Smooth muscle cell of the brain vasculature (primary cell): ENCODE measurements at regions not wholly inside any gene's neighbourhood (a gene's known extent, or its start where the extent isn't known, plus 50 kb on each side); places are given as distances from the start of the nearest gene placed in this dataset.

Experiments used
- DNase-seq: peaks from one replicate; pipeline ENCODE4 v3.0.0-alpha.2; 2012; ENCODE audit warnings: low read depth, low spot score

GRCh38 chr14:40576880-40577478 is 1029.7 kb upstream of the LRFN5 start:
- no peak for DNase-seq

- no peak for DNase-seq
Measured at GRCh38 chr14:40574780-40575179, 1031.9 kb upstream of the LRFN5 start.

GRCh38 chr14:40525314-40525713 is 1081.4 kb upstream of the LRFN5 start:
- DNase-seq, result no peak

GRCh38 chr14:40523123-40523522 is 1083.6 kb upstream of the LRFN5 start:
- no peak for DNase-seq

- no peak for DNase-seq
Measured at GRCh38 chr14:40494483-40494882, 1062.2 kb upstream of the FBXO33 start.

GRCh38 chr14:40487824-40488223 is 1055.6 kb upstream of the FBXO33 start:
- DNase-seq, result no peak

GRCh38 chr14:40485688-40486087 is 1053.5 kb upstream of the FBXO33 start:
- no peak for DNase-seq

- no peak for DNase-seq
Measured at GRCh38 chr14:40476005-40476404, 1043.8 kb upstream of the FBXO33 start.

GRCh38 chr14:40467969-40468368 is 1035.7 kb upstream of the FBXO33 start:
- no peak for DNase-seq

- DNase-seq, result no peak
Measured at GRCh38 chr14:40464531-40464930, 1032.3 kb upstream of the FBXO33 start.

GRCh38 chr14:40463886-40464285 is 1031.7 kb upstream of the FBXO33 start:
- DNase-seq, result no peak

- no peak for DNase-seq
Measured at GRCh38 chr14:40452674-40453073, 1020.4 kb upstream of the FBXO33 start.

- DNase-seq, result no peak
Measured at GRCh38 chr14:40447017-40447416, 1014.8 kb upstream of the FBXO33 start.

- no peak for DNase-seq
Measured at GRCh38 chr14:40445020-40445419, 1012.8 kb upstream of the FBXO33 start.

GRCh38 chr14:40436551-40436950 is 1004.3 kb upstream of the FBXO33 start:
- no peak for DNase-seq

- no peak for DNase-seq
Measured at GRCh38 chr14:40417777-40418401, 985.7 kb upstream of the FBXO33 start.

GRCh38 chr14:40416565-40416964 is 984.3 kb upstream of the FBXO33 start:
- no peak for DNase-seq

- DNase-seq, result no peak
Measured at GRCh38 chr14:40414386-40414785, 982.2 kb upstream of the FBXO33 start.

GRCh38 chr14:40413136-40413535 is 980.9 kb upstream of the FBXO33 start:
- no peak for DNase-seq

- no peak for DNase-seq
Measured at GRCh38 chr14:40410708-40411107, 978.5 kb upstream of the FBXO33 start.

GRCh38 chr14:40402957-40403356 is 970.7 kb upstream of the FBXO33 start:
- DNase-seq, result no peak

GRCh38 chr14:40398981-40399380 is 966.7 kb upstream of the FBXO33 start:
- DNase-seq, result no peak

- no peak for DNase-seq
Measured at GRCh38 chr14:40394634-40395340, 962.6 kb upstream of the FBXO33 start.
